ENCODE measurements at regions not wholly inside any gene's neighbourhood (a gene's known extent, or its start where the extent isn't known, plus 50 kb on each side); places are given as distances from the start of the nearest gene placed in this dataset.

GRCh38 chr4:101707596-101707995 lies 82.9 kb upstream of the BANK1 start (continued):
- TF ChIP-seq ATF4 (CRISPR knock-in tag; IDR thresholded peaks at IDR 0.05) (no peak), TBP (CRISPR knock-in tag; IDR thresholded peaks at IDR 0.05) (no peak), ZNF747 (CRISPR knock-in tag; IDR thresholded peaks at IDR 0.05; ENCODE audit: borderline replicate concordance) (no peak), ZMYM2 (CRISPR knock-in tag; IDR thresholded peaks at IDR 0.05) (no peak), PHF5A (CRISPR knock-in tag; IDR thresholded peaks at IDR 0.05; ENCODE audit: low read depth, unreplicated experiment) (no peak), U2AF1 (optimal IDR thresholded peaks at IDR 0.05; ENCODE audit: low read depth, low read length) (no peak), YEATS4 (CRISPR knock-in tag; IDR thresholded peaks at IDR 0.05; ENCODE audit: borderline replicate concordance) (no peak)

- no peak for ATAC-seq
- BruUV-seq (replicated peaks): no TSS peak
- no peak for FAIRE-seq
- intact Hi-C loops (cut with micrococcal nuclease; ENCODE audit: unreplicated experiment) (no loop called here), in situ Hi-C loops (cut with HindIII; ENCODE audit: extremely low pct_ligation_motif_present, low pct_unique_long_range_greater_than_20kb) (no loop called here)
- no peak overlapping the region for H3K4me3 ChIP-seq (replicated peaks in 1 of 3; ENCODE audit: insufficient read depth in 1 of 3, low read depth in 2 of 3, low read length in 3 of 3)
- ChIA-PET POLR2A (no interaction called here), CTCF (ENCODE audit: low intra/inter-chr PET ratio, low total read pairs) (no interaction called here)
- TF ChIP-seq SP2 (CRISPR knock-in tag; IDR thresholded peaks at IDR 0.05): no peak
- TF ChIP-seq ZNF839 (CRISPR knock-in tag; IDR thresholded peaks at IDR 0.05; ENCODE audit: borderline replicate concordance): no peak
- TF ChIP-seq ZNF670 (CRISPR knock-in tag; IDR thresholded peaks at IDR 0.05; ENCODE audit: borderline replicate concordance): no peak
- no peaks in the 10 kb centered on the region for H3K27me3 ChIP-seq (ENCODE audit: control insufficient read depth in 1 of 2, insufficient read depth in 2 of 2, low read length in 2 of 2)
- no peak overlapping the region for H3K4me2 ChIP-seq (ENCODE audit: low read depth, low read length)
- peaks cover 6% of the 10 kb centered on the region for H3K9me3 ChIP-seq (ENCODE audit: low read length)
- H3K9ac ChIP-seq (ENCODE audit: insufficient read depth, low read depth, low read length): no peak overlapping the region
- no peaks in the 10 kb centered on the region for H4K20me1 ChIP-seq (ENCODE audit: insufficient read depth, low read length)
- H3K27ac ChIP-seq (ENCODE audit: extremely low read length, insufficient read depth, low read length): no peak overlapping the region
- H2AFZ ChIP-seq (ENCODE audit: low read length): no peak overlapping the region
- no peak for DNase-seq (ENCODE audit: low spot score)
- H3K4me1 ChIP-seq (ENCODE audit: insufficient read depth, low read length): no peaks in the 10 kb centered on the region
- no peaks in the 10 kb centered on the region for H3K79me2 ChIP-seq (ENCODE audit: insufficient read depth, low read length)
- 0% methylated on average over 1 of the region's 1 CpG for WGBS (ENCODE audit: low lambda C conversion rate)
- H3K36me3 ChIP-seq (replicated peaks in 1 of 2; ENCODE audit: control insufficient read depth in 1 of 2, insufficient read depth in 2 of 2, low read length in 2 of 2): no peaks in the 10 kb centered on the region
These were observed 83.9 kb upstream of the BANK1 start for GRCh38 chr4:101706535-101707057.
